ENCODE measurements at regions not wholly inside any gene's neighbourhood (a gene's known extent, or its start where the extent isn't known, plus 50 kb on each side); places are given as distances from the start of the nearest gene placed in this dataset.

GRCh38 chr1:82944822-82945221 is 1054.1 kb downstream of the TTLL7 start:
- TF ChIP-seq CTCF (IDR thresholded peaks at IDR 0.05; ENCODE audit: low read depth, low read length), result no peak
- DNase-seq (ENCODE audit: extremely low read depth, low read depth), result no peak

- DNase-seq (ENCODE audit: extremely low read depth, low read depth), result no peak
- no peak for TF ChIP-seq CTCF (IDR thresholded peaks at IDR 0.05; ENCODE audit: low read depth, low read length)
Observed at GRCh38 chr1:82934074-82934473, 1064.9 kb downstream of the TTLL7 start.

GRCh38 chr1:82932727-82933126 is 1066.2 kb downstream of the TTLL7 start:
- no peak for TF ChIP-seq CTCF (IDR thresholded peaks at IDR 0.05; ENCODE audit: low read depth, low read length)
- DNase-seq (ENCODE audit: extremely low read depth, low read depth), result no peak

GRCh38 chr1:82932207-82932606 is 1066.7 kb downstream of the TTLL7 start:
- no peak for DNase-seq (ENCODE audit: extremely low read depth, low read depth)
- TF ChIP-seq CTCF (IDR thresholded peaks at IDR 0.05; ENCODE audit: low read depth, low read length), result no peak

GRCh38 chr1:82931006-82931405 is 1067.9 kb downstream of the TTLL7 start:
- DNase-seq (ENCODE audit: extremely low read depth, low read depth), result no peak
- no peak for TF ChIP-seq CTCF (IDR thresholded peaks at IDR 0.05; ENCODE audit: low read depth, low read length)

- DNase-seq (ENCODE audit: extremely low read depth, low read depth), result no peak
- TF ChIP-seq CTCF (IDR thresholded peaks at IDR 0.05; ENCODE audit: low read depth, low read length), result no peak
Observed at GRCh38 chr1:82927753-82928152, 1071.2 kb downstream of the TTLL7 start.

GRCh38 chr1:82924666-82925065 is 1074.3 kb downstream of the TTLL7 start:
- no peak for TF ChIP-seq CTCF (IDR thresholded peaks at IDR 0.05; ENCODE audit: low read depth, low read length)
- DNase-seq (ENCODE audit: extremely low read depth, low read depth), result no peak

Data from AG09319 (cell line).